C4-2B (cell line): ENCODE measurements at regions not wholly inside any gene's neighbourhood (a gene's known extent, or its start where the extent isn't known, plus 50 kb on each side); places are given as distances from the start of the nearest gene placed in this dataset.

Experiments
- H3K27ac ChIP-seq: fragments of 450-650 bp; 2 replicates; pipeline ENCODE4 v1.5.1; 2017
- ZFX ChIP-seq: fragments of 450-650 bp; IDR thresholded peaks from 2 replicates; pipeline ENCODE4 v1.6.1; 2017
- TF ChIP-seq, protein P1 (sequence below): fragments of 450-650 bp; conservative IDR thresholded peaks from 2 replicates; pipeline ENCODE4 v1.5.1; 2017; ENCODE audit warnings: mild to moderate bottlenecking

DNA sequence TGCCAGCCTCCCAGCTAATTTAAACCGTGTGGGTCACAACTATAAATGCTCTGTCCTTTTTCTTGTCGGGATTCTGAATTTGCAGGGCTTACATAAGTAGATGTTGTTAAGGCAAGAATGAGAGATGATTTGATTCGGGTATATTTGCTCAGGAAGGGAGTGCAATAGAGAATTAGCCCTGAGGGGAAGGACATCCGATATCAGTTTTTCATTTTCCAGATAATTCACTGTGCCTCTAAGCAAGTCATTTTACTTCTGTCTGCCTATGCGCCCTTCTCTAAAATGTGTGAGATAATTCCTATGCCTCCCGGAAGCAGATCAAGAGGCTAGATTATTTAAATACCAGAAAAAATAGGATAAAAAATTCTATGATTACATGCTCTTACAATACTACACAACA, 300.5 kb downstream of the RMST start:
- no peak for TF ChIP-seq ZFX
- TF ChIP-seq, protein P1, sequence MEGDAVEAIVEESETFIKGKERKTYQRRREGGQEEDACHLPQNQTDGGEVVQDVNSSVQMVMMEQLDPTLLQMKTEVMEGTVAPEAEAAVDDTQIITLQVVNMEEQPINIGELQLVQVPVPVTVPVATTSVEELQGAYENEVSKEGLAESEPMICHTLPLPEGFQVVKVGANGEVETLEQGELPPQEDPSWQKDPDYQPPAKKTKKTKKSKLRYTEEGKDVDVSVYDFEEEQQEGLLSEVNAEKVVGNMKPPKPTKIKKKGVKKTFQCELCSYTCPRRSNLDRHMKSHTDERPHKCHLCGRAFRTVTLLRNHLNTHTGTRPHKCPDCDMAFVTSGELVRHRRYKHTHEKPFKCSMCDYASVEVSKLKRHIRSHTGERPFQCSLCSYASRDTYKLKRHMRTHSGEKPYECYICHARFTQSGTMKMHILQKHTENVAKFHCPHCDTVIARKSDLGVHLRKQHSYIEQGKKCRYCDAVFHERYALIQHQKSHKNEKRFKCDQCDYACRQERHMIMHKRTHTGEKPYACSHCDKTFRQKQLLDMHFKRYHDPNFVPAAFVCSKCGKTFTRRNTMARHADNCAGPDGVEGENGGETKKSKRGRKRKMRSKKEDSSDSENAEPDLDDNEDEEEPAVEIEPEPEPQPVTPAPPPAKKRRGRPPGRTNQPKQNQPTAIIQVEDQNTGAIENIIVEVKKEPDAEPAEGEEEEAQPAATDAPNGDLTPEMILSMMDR = no peak
- H3K27ac ChIP-seq = no peak overlapping the region

DNA sequence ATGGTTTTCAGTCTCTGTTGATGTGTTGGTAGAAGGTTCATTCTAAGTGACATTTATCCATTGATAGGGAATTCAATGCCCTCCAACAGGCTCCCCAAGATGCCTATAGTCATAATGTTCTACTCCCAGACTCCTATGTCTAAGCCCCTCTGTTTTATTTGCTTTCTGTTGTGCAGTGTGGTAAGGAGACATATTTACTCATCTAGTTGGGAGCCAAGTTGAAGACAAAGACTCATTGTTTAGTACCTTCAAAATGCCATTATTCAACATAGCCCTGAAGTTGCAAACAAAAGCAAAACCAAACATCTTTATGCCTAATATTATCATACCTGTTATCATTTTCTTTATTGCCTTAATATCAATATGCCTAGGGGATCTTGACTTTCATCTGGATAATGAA, 302.1 kb downstream of the RMST start:
- H3K27ac ChIP-seq = no peak overlapping the region
- no peak for TF ChIP-seq ZFX
- TF ChIP-seq, protein P1 = no peak

DNA sequence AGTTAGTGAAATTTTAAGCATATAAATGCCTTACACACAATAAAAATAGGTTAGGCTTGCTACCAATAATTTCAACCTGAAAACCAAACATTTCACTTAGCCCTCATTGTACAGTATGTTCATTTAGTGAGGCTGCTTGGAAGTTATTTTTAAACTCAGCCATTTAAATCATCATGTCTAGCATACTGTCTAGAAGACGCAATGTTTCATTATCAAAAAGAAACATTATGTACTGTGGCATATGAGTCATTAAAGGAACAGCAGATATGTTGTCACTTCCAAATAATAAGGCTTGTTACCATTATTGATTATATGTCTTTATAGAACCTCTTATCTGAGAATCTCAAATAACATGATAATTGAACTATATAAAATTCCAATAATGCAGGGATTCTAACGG, 304.7 kb downstream of the RMST start:
- TF ChIP-seq ZFX = no peak
- TF ChIP-seq, protein P1 = no peak
- H3K27ac ChIP-seq = no peak overlapping the region

DNA sequence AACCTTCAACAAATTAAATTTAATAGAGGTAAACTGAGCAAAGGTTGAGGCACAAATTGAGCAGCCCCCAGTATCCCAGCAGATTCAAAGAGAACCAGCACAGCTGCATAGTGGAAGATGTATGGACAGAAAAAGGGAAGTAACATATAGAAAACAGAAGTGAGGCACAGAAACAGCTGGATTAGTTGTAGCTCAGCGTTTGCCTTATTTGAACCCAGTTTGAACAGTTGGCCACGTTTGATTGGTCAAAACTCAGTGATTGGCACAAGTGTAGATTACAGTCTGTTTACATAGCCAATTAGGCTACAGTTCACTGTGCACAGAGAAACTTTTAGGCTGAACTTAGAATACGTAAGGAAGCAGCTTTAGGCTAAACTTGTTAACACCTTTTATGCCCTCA, 315.5 kb downstream of the RMST start:
- no peak for TF ChIP-seq ZFX
- no peak overlapping the region for H3K27ac ChIP-seq

DNA sequence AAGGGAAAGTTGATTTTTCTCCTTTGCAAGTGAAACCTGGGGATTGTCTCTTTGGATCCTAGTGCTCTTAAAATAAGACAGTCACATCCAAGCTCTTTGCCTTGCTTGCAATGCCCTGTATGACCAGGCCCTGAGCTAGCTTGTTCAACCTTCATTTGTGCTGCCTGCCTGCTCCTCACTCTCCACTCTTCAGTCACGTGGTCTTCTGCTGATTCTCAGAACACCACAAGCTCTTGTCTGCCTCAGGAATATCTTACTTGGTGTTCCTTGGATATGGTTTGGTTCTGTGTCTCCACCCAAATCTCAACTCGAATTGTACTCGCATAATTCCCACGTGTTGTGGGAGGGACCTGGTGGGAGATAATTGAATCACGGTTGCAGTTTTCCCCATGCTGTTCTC, 318.7 kb downstream of the RMST start:
- no peak overlapping the region for H3K27ac ChIP-seq
- TF ChIP-seq ZFX = no peak
- TF ChIP-seq, protein P1 = no peak

DNA sequence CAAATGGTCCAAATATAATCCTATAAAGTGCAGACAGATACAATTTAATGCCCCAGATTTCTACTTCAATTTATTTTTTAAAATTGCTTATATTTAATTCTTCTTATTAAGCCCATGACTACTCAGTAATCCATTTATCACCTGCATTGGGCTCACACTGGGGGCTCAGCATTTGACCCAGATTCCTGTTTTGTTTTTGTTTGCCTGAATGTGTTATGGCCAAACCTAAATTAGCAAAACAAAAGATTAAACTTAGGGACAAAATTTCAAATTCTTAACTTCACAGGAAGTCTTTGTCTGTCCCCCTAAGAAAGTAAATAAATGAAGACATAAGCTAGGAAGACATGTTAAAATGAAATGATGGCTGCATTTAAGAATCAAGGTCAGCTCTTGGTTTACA, 322.3 kb downstream of the RMST start:
- no peak for TF ChIP-seq ZFX
- TF ChIP-seq, protein P1 = no peak

DNA sequence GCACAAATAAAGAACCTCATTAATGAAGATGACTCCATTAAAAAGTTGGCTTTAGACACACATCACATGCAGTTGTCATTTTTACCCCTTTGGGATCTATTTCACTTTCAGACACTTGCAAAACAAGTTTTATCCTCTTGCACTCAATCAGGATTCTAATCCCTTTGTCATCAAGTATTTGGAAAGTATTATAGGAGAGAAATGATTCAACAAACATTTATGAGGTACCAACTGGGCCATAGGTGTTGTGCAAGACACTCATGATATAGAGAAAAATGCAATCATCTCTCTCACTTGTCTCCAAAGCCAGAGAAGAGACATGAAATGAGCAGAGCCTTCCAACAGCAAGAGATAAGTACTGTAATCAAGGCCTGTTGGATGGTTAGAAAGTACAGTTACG, 327.7 kb downstream of the RMST start:
- TF ChIP-seq, protein P1 = no peak
- no peak for TF ChIP-seq ZFX
- H3K27ac ChIP-seq = no peak overlapping the region

More for the DNA sequence above, 322.3 kb downstream of the RMST start:
- H3K27ac ChIP-seq = no peak overlapping the region

DNA sequence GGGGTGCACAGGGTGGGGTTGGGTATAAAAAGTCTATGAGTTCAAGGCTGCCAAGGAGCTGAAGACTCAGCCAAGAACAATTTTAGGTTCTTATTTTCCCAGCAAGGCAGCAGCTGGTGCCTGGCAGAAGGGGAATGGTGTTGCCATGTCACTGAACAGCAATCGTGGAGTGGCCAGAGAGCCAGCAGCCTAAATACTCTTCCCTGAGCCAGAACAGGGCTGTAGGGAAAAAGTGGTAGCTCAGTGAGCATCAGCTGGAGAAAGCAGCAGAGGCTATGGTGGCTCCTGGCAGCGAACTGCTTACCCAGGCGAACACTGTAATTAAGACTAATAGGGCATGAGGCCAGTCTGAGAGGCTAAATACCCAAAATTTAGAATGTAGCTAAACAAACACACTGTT, 334.9 kb downstream of the RMST start:
- H3K27ac ChIP-seq = no peak overlapping the region
- TF ChIP-seq ZFX = no peak
- TF ChIP-seq, protein P1 = no peak
